Astrocyte (in vitro differentiated cells and primary cell): ENCODE measurements at regions not wholly inside any gene's neighbourhood (a gene's known extent, or its start where the extent isn't known, plus 50 kb on each side); places are given as distances from the start of the nearest gene placed in this dataset.
A peak's percentile ranks its signal among the peaks of the same experiment; 100 is the strongest.

ENCODE experiments used
- DNase-seq: peaks from one replicate; pipeline ENCODE4 v3.0.0-alpha.2; 2010; ENCODE audit warnings: low read depth
- FAIRE-seq: peaks from 2 replicates; lab custom pipeline; 2011; peaks lifted over from hg19 to GRCh38; lab: Jason Lieb, UNC
- H2AFZ ChIP-seq: 2 replicates; pipeline ENCODE4 v1.6.0; 2012; ENCODE audit warnings: low read depth, low read length, inconsistent platforms
- H3K27ac ChIP-seq: 2 replicates; pipeline ENCODE4 v1.5.1; 2011; ENCODE audit warnings: low read depth, low read length, inconsistent platforms
- H3K27me3 ChIP-seq: 2 replicates; pipeline ENCODE4 v1.6.0; 2011; ENCODE audit warnings: low read length, inconsistent platforms; ENCODE audit not compliant: insufficient read depth
- H3K36me3 ChIP-seq: 2 replicates; pipeline ENCODE4 v1.5.1; 2011; ENCODE audit warnings: low read length, inconsistent platforms; ENCODE audit not compliant: insufficient read depth
- H3K4me1 ChIP-seq: 2 replicates; pipeline ENCODE4 v1.5.1; 2011; ENCODE audit warnings: low read length, inconsistent platforms; ENCODE audit not compliant: insufficient read depth
- H3K4me2 ChIP-seq: 2 replicates; pipeline ENCODE4 v1.6.0; 2012; ENCODE audit warnings: low read length, inconsistent platforms
- H3K4me3 ChIP-seq: 2 replicates; pipeline ENCODE4 v1.5.1; 2011; ENCODE audit warnings: low read depth, mild to moderate bottlenecking, low read length, inconsistent platforms; ENCODE audit not compliant: insufficient read depth
- H3K79me2 ChIP-seq: 2 replicates; pipeline ENCODE4 v1.6.0; 2012; ENCODE audit warnings: mild to moderate bottlenecking, low read length, inconsistent platforms; ENCODE audit not compliant: insufficient read depth
- H3K9ac ChIP-seq: 2 replicates; pipeline ENCODE4 v1.6.0; 2012; ENCODE audit warnings: mild to moderate bottlenecking, low read length, inconsistent platforms
- H3K9me3 ChIP-seq: 2 replicates; pipeline ENCODE4 v1.5.1; 2012; ENCODE audit warnings: low read depth, mild to moderate bottlenecking, low read length, inconsistent platforms; ENCODE audit not compliant: insufficient read depth
- H4K20me1 ChIP-seq: 2 replicates; pipeline ENCODE4 v1.6.0; 2012; ENCODE audit warnings: low read length, inconsistent platforms; ENCODE audit not compliant: insufficient read depth
- H3K27ac Mint-ChIP-seq: one replicate; pipeline ENCODE4 v1.8.0; 2021; ENCODE audit warnings: mild to moderate bottlenecking, mixed read lengths; ENCODE audit not compliant: unreplicated experiment
- H3K27me3 Mint-ChIP-seq: one replicate; pipeline ENCODE4 v1.8.0; 2021; ENCODE audit warnings: low read depth, mixed read lengths; ENCODE audit not compliant: unreplicated experiment
- H3K36me3 Mint-ChIP-seq: one replicate; pipeline ENCODE4 v1.8.0; 2021; ENCODE audit warnings: low read depth, mixed read lengths; ENCODE audit not compliant: unreplicated experiment
- H3K4me1 Mint-ChIP-seq: one replicate; pipeline ENCODE4 v1.8.0; 2021; ENCODE audit warnings: low read depth, mixed read lengths; ENCODE audit not compliant: unreplicated experiment
- H3K4me3 Mint-ChIP-seq: one replicate; pipeline ENCODE4 v1.8.0; 2021; ENCODE audit warnings: mild to moderate bottlenecking, moderate library complexity, mixed read lengths; ENCODE audit not compliant: unreplicated experiment
- H3K9me3 Mint-ChIP-seq: one replicate; pipeline ENCODE4 v1.8.0; 2021; ENCODE audit warnings: mild to moderate bottlenecking, mixed read lengths; ENCODE audit not compliant: unreplicated experiment
- EZH2 ChIP-seq: IDR thresholded peaks from 2 replicates; pipeline ENCODE4 v1.6.1; 2012; ENCODE audit warnings: mild to moderate bottlenecking, low read length, inconsistent platforms; ENCODE audit not compliant: insufficient read depth
- TF ChIP-seq, protein P1 (sequence below): IDR thresholded peaks from 2 replicates; pipeline ENCODE4 v1.5.1; 2011; ENCODE audit warnings: low read depth, mild to moderate bottlenecking, inconsistent platforms, low read length, moderate library complexity; ENCODE audit not compliant: insufficient read depth

GRCh38 chrX:134737061-134737460 lies 59.9 kb downstream of the PABIR2 start:
- Histone ChIP-seq H3K4me3 (no peak overlapping the region), H3K36me3 (no peaks in the 10 kb centered on the region), H2AFZ (no peak overlapping the region), H3K27ac (no peak overlapping the region), H3K9me3 (no peaks in the 10 kb centered on the region), H3K79me2 (no peaks in the 10 kb centered on the region), H4K20me1 (no peaks in the 10 kb centered on the region), H3K27me3 (no peaks in the 10 kb centered on the region), H3K4me1 (peaks cover 8% of the 10 kb centered on the region), H3K9ac (no peak overlapping the region), H3K4me2 (no peak overlapping the region)
- Mint-ChIP-seq H3K27ac (peak overlapping the region; percentile 12), H3K4me3 (no peak overlapping the region), H3K36me3 (no peaks in the 10 kb centered on the region), H3K9me3 (peaks cover 2% of the 10 kb centered on the region), H3K4me1 (peaks cover 24% of the 10 kb centered on the region), H3K27me3 (no peaks in the 10 kb centered on the region)
- FAIRE-seq (peak; percentile 83), DNase-seq (peak; percentile 14)
- TF ChIP-seq, protein P1, sequence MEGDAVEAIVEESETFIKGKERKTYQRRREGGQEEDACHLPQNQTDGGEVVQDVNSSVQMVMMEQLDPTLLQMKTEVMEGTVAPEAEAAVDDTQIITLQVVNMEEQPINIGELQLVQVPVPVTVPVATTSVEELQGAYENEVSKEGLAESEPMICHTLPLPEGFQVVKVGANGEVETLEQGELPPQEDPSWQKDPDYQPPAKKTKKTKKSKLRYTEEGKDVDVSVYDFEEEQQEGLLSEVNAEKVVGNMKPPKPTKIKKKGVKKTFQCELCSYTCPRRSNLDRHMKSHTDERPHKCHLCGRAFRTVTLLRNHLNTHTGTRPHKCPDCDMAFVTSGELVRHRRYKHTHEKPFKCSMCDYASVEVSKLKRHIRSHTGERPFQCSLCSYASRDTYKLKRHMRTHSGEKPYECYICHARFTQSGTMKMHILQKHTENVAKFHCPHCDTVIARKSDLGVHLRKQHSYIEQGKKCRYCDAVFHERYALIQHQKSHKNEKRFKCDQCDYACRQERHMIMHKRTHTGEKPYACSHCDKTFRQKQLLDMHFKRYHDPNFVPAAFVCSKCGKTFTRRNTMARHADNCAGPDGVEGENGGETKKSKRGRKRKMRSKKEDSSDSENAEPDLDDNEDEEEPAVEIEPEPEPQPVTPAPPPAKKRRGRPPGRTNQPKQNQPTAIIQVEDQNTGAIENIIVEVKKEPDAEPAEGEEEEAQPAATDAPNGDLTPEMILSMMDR, result no peak
- no peak for TF ChIP-seq EZH2

GRCh38 chrX:134736356-134736755 lies 60.6 kb downstream of the PABIR2 start:
- no peak overlapping the region for H3K27ac ChIP-seq
- no peak overlapping the region for H3K9ac ChIP-seq
- no peak overlapping the region for H3K4me2 ChIP-seq
- Mint-ChIP-seq H3K4me1 (peaks cover 24% of the 10 kb centered on the region), H3K9me3 (peaks cover 2% of the 10 kb centered on the region), H3K27me3 (no peaks in the 10 kb centered on the region), H3K4me3 (no peak overlapping the region), H3K27ac (peak overlapping the region; percentile 12), H3K36me3 (no peaks in the 10 kb centered on the region)
- H3K27me3 ChIP-seq, result no peaks in the 10 kb centered on the region
- FAIRE-seq, result no peak
- no peaks in the 10 kb centered on the region for H4K20me1 ChIP-seq
- TF ChIP-seq, protein P1, result no peak
- no peak for TF ChIP-seq EZH2
- H3K79me2 ChIP-seq, result no peaks in the 10 kb centered on the region
- no peaks in the 10 kb centered on the region for H3K36me3 ChIP-seq
- no peak for DNase-seq
- no peak overlapping the region for H2AFZ ChIP-seq
- H3K9me3 ChIP-seq, result no peaks in the 10 kb centered on the region
- H3K4me1 ChIP-seq, result peaks cover 8% of the 10 kb centered on the region
- H3K4me3 ChIP-seq, result no peak overlapping the region

DNA sequence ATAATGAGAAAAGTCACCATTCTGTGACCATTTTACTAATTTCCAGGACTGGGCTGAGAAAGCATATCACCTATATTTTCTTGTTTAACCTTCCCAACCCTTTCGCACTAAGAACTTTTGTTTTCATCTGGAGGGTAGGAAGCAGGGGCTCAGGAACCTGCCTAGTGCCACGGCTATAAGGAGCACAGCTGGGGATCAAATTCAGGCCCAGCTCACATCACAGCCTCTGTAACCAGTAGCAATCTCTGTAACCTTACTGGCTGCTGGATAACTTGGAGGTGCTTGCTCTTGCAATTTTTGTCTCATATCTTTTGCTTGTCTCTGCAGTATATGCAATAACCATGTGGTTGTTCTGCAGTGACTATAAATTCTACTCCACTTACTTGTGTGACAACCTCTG lies 62.0 kb downstream of the PABIR2 start:
- TF ChIP-seq, protein P1, result no peak
- no peak for TF ChIP-seq EZH2
- H3K9me3 ChIP-seq, result no peaks in the 10 kb centered on the region
- H3K9ac ChIP-seq, result no peak overlapping the region
- H3K4me3 ChIP-seq, result no peak overlapping the region
- H3K4me1 ChIP-seq, result peaks cover 8% of the 10 kb centered on the region
- H3K79me2 ChIP-seq, result no peaks in the 10 kb centered on the region
- peak; percentile 45 for FAIRE-seq
- Mint-ChIP-seq H3K27me3 (no peaks in the 10 kb centered on the region), H3K27ac (peak overlapping the region; percentile 72), H3K36me3 (no peaks in the 10 kb centered on the region), H3K9me3 (no peaks in the 10 kb centered on the region), H3K4me3 (no peak overlapping the region), H3K4me1 (peaks cover 24% of the 10 kb centered on the region)
- no peaks in the 10 kb centered on the region for H4K20me1 ChIP-seq
- DNase-seq, result no peak
- H3K4me2 ChIP-seq, result peak overlapping the region; percentile 22
- no peak overlapping the region for H2AFZ ChIP-seq
- no peaks in the 10 kb centered on the region for H3K36me3 ChIP-seq
- no peak overlapping the region for H3K27ac ChIP-seq
- H3K27me3 ChIP-seq, result no peaks in the 10 kb centered on the region
